Hepatocyte (in vitro differentiated cells): ENCODE measurements at regions not wholly inside any gene's neighbourhood (a gene's known extent, or its start where the extent isn't known, plus 50 kb on each side); places are given as distances from the start of the nearest gene placed in this dataset.

Experiments
- CTCF ChIP-seq: fragments of 200-600 bp; sonication (generic); IDR thresholded peaks from 2 replicates; pipeline ENCODE4 v1.5.1; 2016; ENCODE audit warnings: antibody characterized with exemption, mild to moderate bottlenecking; ENCODE audit not compliant: poor library complexity
- EZH2 ChIP-seq: fragments of 200-600 bp; sonication (generic); IDR thresholded peaks from 2 replicates; pipeline ENCODE4 v1.6.1; 2016; ENCODE audit warnings: antibody characterized with exemption, mild to moderate bottlenecking, borderline replicate concordance
- EZH2phosphoT487 ChIP-seq: fragments of 200-600 bp; sonication (generic); IDR thresholded peaks from one replicate; pipeline ENCODE4 v1.6.1; 2018; ENCODE audit warnings: antibody characterized with exemption, mild to moderate bottlenecking, low read depth, moderate library complexity; ENCODE audit not compliant: unreplicated experiment, severe bottlenecking

GRCh38 chr6:144944106-144944505 lies 659.0 kb downstream of the UTRN start:
- no peak for TF ChIP-seq CTCF
- no peak for TF ChIP-seq EZH2phosphoT487
- TF ChIP-seq EZH2: no peak
